ENCODE measurements at regions not wholly inside any gene's neighbourhood (a gene's known extent, or its start where the extent isn't known, plus 50 kb on each side); places are given as distances from the start of the nearest gene placed in this dataset.

DNA sequence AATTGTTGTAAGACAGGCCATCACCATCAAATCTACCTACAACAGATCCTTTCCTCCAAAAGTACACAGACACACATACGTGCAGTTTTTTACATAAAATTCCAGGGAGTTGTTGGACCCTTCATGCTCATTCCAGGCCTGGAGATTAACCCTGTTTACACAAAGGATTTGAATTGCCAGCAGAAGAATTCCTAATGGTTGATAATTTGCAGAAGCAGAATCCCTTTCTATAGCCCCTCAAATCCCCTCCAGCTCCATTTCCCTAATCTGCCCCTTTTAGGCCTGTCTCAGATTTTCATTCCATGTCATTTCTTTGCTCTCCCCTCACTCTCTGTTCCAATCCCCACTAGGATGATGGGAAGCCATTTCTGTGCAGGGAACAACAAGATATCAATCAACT is 102.9 kb upstream of the TOX3 start:
- TF ChIP-seq, protein P1, sequence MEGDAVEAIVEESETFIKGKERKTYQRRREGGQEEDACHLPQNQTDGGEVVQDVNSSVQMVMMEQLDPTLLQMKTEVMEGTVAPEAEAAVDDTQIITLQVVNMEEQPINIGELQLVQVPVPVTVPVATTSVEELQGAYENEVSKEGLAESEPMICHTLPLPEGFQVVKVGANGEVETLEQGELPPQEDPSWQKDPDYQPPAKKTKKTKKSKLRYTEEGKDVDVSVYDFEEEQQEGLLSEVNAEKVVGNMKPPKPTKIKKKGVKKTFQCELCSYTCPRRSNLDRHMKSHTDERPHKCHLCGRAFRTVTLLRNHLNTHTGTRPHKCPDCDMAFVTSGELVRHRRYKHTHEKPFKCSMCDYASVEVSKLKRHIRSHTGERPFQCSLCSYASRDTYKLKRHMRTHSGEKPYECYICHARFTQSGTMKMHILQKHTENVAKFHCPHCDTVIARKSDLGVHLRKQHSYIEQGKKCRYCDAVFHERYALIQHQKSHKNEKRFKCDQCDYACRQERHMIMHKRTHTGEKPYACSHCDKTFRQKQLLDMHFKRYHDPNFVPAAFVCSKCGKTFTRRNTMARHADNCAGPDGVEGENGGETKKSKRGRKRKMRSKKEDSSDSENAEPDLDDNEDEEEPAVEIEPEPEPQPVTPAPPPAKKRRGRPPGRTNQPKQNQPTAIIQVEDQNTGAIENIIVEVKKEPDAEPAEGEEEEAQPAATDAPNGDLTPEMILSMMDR (IDR thresholded peaks at IDR 0.05; ENCODE audit: low read depth, low read length, poor library complexity, severe bottlenecking), result no peak
- TF ChIP-seq EZH2phosphoT487 (IDR thresholded peaks at IDR 0.05; ENCODE audit: borderline replicate concordance, low read length), result no peak
